HS-5 (cell line): ENCODE measurements at regions not wholly inside any gene's neighbourhood (a gene's known extent, or its start where the extent isn't known, plus 50 kb on each side); places are given as distances from the start of the nearest gene placed in this dataset.
"Not testable (repeated sequence)": the region's sequence is repeated elsewhere in the genome, so short reads cannot be mapped to it uniquely, and the experiment has no call there.

Source experiments
- DNase-seq: peaks from one replicate; pipeline ENCODE4 v3.0.0-alpha.2; 2012; ENCODE audit warnings: low read depth

DNA sequence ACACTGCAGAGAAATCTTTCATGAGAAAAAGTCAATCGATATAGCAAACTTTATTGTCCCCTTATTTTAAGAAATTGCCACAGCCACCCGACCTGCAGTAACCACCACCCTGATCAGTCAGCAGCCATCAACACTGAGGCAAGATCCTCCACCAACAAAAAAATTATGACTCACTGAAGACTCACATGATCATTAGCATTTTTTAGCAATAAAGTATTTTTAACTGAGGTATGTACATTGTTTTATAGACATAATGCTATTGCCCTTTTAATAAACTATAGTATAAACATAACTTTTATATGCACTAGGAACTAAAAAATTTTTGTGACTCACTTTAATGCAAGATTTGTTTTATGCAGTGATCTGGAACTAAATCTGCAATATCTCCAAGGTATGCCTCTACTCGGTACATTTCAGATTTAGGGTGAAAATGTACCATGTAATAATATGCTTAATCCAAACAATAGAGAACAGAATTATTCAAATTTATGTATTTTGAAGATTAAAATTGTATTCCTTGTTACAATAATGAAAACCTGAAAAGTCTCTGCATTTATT, 79.2 kb upstream of the CEP126 start:
- DNase-seq: peak; percentile 40

DNA sequence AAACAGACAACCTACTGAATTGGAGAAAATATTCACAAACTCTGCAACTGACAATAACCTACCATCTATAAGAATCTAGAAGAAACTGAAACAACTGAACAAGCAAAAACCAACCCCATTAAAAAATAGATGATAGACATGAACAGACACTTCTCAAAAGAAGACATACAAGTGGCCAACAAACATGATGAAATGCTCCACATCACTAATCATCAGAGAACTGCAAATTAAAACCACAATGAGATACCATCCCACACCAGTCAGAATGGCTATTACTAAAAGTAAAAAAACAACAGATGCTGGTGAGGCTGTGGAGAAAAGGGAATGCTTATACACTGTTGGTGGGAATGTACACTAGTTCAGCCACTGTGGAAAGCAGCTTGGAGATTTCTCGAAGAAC, 84.3 kb upstream of the CEP126 start:
- not testable (repeated sequence) for DNase-seq

DNA sequence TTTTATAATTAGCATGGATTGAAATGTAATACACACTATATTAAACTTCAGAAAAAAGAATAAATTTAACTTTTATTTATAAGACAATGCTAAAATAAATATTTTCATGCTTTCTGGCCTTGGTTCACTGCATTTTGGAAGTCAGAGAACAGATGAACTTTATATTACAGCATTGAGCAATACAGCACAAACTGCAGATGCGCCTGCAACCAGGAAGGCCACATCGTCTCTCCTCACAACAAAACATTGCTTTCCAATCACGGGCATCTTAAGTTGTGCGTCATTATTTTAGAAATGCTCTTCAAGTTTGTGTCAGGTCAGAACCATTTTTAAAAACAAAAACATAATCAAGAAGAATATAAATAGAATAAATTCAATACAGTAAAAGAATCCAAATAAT, 89.3 kb upstream of the CEP126 start:
- no peak for DNase-seq

GRCh38 chr11:101817581-101817980, 97.2 kb upstream of the CEP126 start:
- no peak for DNase-seq

GRCh38 chr11:101816613-101817012, 98.2 kb upstream of the CEP126 start:
- no peak for DNase-seq

DNA sequence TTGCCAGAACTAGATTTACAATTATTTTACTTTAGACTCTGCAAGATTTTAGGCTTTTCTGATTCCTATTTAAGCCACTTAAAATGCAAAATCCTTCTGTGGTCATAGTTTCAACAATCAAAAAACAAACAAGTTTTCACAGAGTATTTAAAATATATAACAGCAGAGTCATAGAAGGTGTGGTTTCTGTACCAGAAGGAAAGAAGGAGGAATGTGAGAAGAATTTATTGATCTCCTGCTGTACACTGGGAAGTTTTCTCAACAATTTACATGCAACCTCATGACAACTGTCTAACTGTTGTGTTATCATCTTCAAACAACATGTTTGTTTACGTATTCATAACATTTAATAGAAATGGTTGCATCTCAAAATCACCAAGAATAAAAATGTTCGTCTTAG, 102.3 kb upstream of the CEP126 start:
- DNase-seq: no peak

DNA sequence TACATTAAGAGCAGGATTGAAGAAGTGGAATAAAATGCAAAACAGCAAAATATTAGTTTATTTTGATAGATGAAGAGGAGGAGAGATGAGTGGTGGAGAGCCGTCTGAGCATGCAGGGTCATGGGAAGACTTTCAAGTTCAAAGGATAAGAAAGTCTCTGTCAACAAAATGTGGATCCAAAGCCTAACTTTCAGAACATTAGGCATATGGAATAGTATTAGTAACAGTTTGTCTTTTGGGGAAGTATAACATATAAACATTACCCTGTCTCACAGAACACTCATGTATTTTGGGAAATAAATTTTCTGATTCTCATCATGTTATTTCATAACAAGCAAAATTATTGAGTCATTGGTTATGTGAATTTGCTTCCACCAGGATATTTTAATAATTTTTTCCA, 104.3 kb upstream of the CEP126 start:
- no peak for DNase-seq

DNA sequence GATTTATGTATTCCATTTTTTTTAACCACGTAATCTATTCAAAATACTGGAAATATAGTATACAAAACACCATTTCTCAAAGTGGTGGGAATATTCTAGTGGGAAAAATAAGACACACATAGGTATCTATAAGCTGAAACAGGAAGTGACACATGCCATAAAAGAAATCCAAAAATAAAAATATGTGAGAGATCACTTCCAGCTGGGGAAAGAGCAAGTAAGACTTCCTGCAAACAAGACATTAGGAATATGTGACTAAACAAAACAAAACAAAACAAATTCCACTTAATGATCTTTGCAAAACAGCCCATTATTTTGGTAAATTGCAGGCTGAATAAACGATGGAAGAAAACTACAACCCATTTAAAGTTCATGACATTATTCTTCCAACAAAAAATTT, 107.3 kb upstream of the CEP126 start:
- peak; percentile 58 for DNase-seq

DNA sequence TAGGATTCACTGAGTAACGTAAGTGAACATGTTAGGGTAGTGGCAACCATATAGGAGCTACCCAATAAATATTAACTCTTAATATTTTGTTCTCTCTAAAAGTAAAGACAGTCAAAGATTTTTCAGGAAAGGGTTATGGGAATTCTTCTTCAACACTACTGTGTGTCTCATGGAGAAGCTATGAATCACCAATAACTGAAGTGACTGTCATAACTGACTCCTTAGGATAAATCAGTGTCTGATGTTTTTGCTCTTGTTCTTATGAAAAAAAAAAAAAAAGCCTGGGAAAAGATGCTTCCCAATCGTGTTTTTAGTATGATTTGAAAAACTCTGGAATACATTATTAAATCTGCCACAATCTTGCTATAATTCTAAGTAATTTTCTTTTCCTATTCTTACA, 111.2 kb upstream of the CEP126 start:
- peak; percentile 40 for DNase-seq

DNA sequence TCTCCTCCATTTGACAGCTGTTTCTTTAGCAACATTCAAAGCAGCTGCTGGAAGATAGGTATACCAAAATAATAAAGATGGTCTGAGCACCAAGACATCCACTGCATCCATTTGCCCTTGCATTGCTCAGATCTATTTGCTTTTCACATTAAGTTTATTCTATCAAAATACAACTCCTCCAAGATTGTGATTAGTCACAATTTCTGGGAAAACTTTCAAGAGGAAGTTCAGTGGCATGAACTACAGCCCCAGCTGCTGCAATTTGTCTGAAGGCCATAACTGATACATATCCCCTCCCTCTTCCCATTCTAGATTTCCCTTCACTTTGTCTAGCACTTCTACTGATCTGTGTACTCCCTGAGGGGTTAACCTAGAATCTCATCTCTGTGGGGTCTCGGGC, 117.5 kb upstream of the CEP126 start:
- peak; percentile 47 for DNase-seq

GRCh38 chr11:101792814-101793213, 122.0 kb upstream of the CEP126 start:
- no peak for DNase-seq

GRCh38 chr11:101786916-101787315, 127.9 kb upstream of the CEP126 start:
- DNase-seq: peak; percentile 29

DNA sequence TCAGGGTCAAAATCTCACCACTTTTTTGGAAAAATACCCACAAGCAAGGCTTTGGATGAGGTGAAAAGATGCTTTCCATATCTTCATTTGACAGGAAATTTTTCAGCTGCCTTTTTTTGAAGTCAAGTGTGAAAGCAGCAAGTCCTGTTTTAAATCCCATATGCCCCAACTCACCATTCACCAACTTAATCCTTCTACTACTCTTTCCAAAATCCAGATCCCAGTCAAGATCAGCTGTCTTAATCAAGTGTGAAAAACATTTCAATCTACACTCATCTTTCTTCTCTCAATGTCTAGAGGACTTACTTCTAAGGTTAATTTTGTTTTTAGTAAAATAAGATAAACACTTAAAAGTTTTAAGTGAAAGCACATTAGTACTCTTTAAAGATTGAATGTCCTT, 128.4 kb upstream of the CEP126 start:
- no peak for DNase-seq

GRCh38 chr11:101779167-101779566, 135.6 kb upstream of the CEP126 start:
- DNase-seq: not testable (repeated sequence)

DNA sequence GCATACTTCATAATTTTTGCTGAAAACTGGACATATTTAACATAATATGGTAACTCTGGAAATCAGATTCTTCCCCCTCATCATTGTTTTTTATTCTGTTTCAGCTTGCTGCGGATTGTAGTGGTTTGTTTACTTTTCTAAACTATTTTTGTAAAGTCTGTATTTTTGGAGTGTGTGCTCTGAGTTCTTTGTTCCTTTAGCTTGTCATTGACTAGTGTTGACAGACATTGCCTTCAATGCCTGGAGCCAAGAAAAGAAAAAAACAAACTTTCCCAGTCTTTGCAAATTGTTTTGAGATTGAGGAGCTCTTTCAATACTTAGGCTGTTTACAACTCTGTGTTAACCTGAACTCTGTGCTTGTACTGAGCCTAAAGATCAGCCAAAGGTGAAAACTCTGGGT, 137.3 kb upstream of the CEP126 start:
- DNase-seq: no peak

DNA sequence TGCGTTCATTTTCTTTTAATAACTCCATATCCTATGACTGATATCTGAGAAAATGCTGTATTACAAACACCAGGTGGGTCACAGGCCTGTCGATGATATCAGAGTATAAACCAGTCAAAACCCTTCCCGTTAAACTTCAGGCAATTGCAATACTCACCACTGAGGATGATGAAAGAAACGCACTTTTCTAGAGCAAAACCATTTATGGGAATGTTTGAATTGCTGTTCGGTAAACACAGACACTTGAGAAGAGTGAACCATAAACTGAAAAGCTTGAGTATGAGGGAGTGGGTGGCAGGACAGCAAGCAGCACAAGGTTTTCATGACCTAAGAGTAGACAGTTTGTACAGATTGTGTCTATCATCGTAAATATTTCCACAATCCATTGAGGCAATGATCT, 139.8 kb upstream of the CEP126 start:
- no peak for DNase-seq

DNA sequence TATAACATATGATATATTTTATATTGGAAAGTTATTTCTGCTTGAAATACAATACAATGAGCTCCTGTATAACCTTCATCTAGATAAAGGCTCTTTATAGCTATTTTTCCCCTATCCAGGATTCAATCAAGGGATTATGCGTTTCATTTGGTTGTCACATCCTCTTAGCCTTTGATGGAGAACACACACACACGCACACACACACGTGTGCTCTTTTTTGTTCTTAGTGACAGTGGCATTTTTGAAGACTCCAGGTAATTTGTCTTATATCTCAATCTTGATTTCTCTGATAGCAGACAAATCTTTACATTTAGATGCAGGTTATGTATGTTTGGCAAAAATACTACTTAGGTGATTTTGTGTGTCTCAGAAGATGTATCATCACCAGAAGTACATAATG, 144.2 kb upstream of the CEP126 start:
- no peak for DNase-seq

DNA sequence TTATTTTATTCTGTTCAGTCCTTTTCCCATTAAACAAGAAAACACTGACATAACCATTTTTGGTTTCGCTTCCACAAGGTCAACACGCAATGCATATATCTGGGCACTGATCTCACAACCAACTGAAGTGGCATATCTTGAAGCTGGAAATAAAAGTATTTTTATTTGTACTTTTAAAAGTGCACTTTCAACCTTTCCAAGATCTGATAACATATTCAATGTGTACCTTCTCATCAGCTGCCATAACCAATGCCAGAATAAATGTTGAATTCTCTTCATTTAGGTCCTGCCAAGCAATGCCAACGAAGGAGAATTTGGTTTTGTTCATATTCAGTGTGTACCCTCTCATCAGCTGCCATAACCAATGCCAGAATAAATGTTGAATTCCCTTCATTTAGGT, 148.9 kb upstream of the CEP126 start:
- no peak for DNase-seq

GRCh38 chr11:101759771-101760450, 154.9 kb upstream of the CEP126 start:
- DNase-seq: peak; percentile 28

GRCh38 chr11:101757741-101758140, 157.1 kb upstream of the CEP126 start:
- no peak for DNase-seq

DNA sequence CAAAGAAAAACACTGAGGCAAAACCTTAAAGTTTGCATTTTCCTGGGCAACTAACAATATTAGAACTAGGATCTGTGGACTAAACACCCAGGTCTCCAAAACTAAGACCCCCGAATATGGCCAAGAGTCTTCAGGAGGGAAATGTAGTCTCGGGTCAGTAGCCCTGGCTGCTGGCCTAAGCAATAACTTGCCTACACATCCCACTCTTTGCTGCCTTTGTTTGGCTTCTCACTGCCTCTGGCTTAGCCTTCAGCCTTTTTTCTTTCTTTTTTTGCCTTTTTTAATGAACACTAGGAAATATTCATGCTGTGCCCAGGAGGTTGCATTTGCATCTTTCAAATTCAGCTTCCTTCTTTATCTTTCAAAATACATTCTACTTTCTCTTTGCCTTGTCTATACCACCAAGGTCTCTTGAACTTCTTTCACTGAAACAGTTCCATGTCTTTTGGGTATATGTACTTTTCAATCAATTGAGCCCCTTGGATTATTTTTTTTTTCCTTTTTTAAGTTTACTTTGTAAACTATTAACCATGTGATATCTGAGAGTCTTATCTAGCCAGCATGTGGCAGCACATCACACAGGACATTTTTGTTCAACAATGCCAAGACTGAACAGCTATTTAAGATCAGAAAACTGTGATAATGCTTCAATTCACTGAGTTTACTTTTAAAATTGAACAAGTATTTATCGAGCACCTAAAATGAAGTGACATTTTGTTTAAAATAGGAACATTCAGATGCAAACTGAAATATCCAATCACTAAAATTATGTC, 165.0 kb upstream of the TRPC6 start:
- peak; percentile 34 for DNase-seq

GRCh38 chr11:101745756-101746155, 161.9 kb upstream of the TRPC6 start:
- DNase-seq: no peak

- no peak for DNase-seq
These were observed 160.0 kb upstream of the TRPC6 start for GRCh38 chr11:101743828-101744227.
